Transverse colon (tissue), 4 donors: ENCODE measurements at regions not wholly inside any gene's neighbourhood (a gene's known extent, or its start where the extent isn't known, plus 50 kb on each side); places are given as distances from the start of the nearest gene placed in this dataset.

Experiments
- DNase-seq: peaks from one replicate; pipeline ENCODE4 v3.0.0-alpha.2; 2019
- H3K27ac ChIP-seq, 4 donors: fragments of 200-600 bp; sonication (generic); 2 replicates each; pipeline ENCODE4 v1.5.1; 2016 to 2018; ENCODE audit warnings: inconsistent platforms in 4 of 4
- H3K27me3 ChIP-seq: fragments of 200-600 bp; sonication (generic); 2 replicates; pipeline ENCODE4 v1.5.1; 2017; ENCODE audit warnings: inconsistent platforms
- H3K36me3 ChIP-seq, 4 donors: fragments of 200-600 bp; sonication (generic); 2 replicates each; pipeline ENCODE4 v1.5.1; 2017 to 2019; ENCODE audit warnings: inconsistent platforms in 4 of 4
- H3K4me1 ChIP-seq, 4 donors: fragments of 200-600 bp; sonication (generic); 2 replicates each; pipeline ENCODE4 v1.5.1; 2017 to 2020; ENCODE audit warnings: inconsistent platforms in 4 of 4
- H3K4me3 ChIP-seq, 4 donors: fragments of 200-600 bp; sonication (generic); 1 replicate in 1 of 4; 2 replicates in 3 of 4; pipeline versions ENCODE4 v1.5.1 to v1.6.1; 2017 to 2019; ENCODE audit warnings: inconsistent platforms in 4 of 4
- H3K9me3 ChIP-seq, 2 donors: fragments of 200-600 bp; sonication (generic); 2 replicates each; pipeline ENCODE4 v1.5.1; 2017 to 2019; ENCODE audit warnings: inconsistent platforms in 2 of 2
- CTCF ChIP-seq, 5 experiments: fragments of 200-600 bp in 3 of 5; fragments of 450-650 bp in 2 of 5; sonication (generic) in 3 of 5; IDR thresholded peaks; 1 replicate in 2 of 5; 2 replicates in 3 of 5; pipeline ENCODE4 v1.5.1; 2016 to 2017; ENCODE audit warnings: antibody characterized with exemption in 5 of 5, inconsistent platforms in 3 of 5, mild to moderate bottlenecking in 2 of 5, moderate library complexity in 1 of 5
- EP300 ChIP-seq: sonication (generic); formaldehyde crosslinking; IDR thresholded peaks from one replicate; pipeline ENCODE4 v1.6.1; 2017; ENCODE audit warnings: antibody characterized with exemption, low read depth
- POLR2A ChIP-seq: fragments of 450-650 bp; IDR thresholded peaks from one replicate; pipeline ENCODE4 v1.6.1; 2016; ENCODE audit warnings: antibody characterized with exemption, mild to moderate bottlenecking, moderate library complexity
- POLR2AphosphoS5 ChIP-seq, 3 donors: sonication (generic); formaldehyde crosslinking; IDR thresholded peaks; one replicate each; pipeline ENCODE4 v1.6.1; 2016; ENCODE audit warnings: antibody characterized with exemption in 3 of 3
- WGBS, 2 donors: methylation state at CpG; one replicate each; pipeline ENCODE4 v1.1.5; 2018; ENCODE audit warnings: low coverage in 1 of 2; 5-methylcytosine and 5-hydroxymethylcytosine counted together
- in situ Hi-C, 4 donors: fragments of 200-750 bp; cut with MboI; loops; one replicate each; pipeline versions ENCODE4 v1.15.0 to v1.15.1; 2017; ENCODE audit warnings: low sequenced_read_pairs in 3 of 4, low pct_ligation_motif_present in 1 of 4, low pct_unique_long_range_greater_than_20kb in 1 of 4
- intact Hi-C: fragments of 100-400 bp; cut with DNase I; formaldehyde crosslinking; loops from one replicate; pipeline ENCODE4 v1.15.1; 2023; ENCODE audit warnings: low total_unique reads

- H3K9me3 ChIP-seq, result no peaks in the 10 kb centered on the region
- H3K36me3 ChIP-seq, result no peaks in the 10 kb centered on the region
- WGBS, 2 donors, result 38 to 43% methylated on average over 4 of the region's 4 CpGs
- H3K4me3 ChIP-seq, result no peak overlapping the region
- peak overlapping the region in 2 of 4 donors; percentile 28 to 69 for H3K27ac ChIP-seq
- DNase-seq, result no peak
- intact Hi-C loops, result no loop called here
- H3K4me1 ChIP-seq, result peaks cover 0 to 18% (median 3%) of the 10 kb centered on the region in 4 donors
- H3K27me3 ChIP-seq, result no peaks in the 10 kb centered on the region
- TF ChIP-seq POLR2AphosphoS5 (IDR thresholded peaks at IDR 0.05) (no peak), POLR2A (no peak), CTCF (IDR thresholded peaks at IDR 0.05) (no peak), EP300 (no peak)
- in situ Hi-C loops, result loop anchor here in 1 of 4 donors (10.0 kb wide), 1 partner anchor 384 kb away; no protein-coding TSS in a partner anchor
These were observed 145.1 kb upstream of the RAI14 start for GRCh38 chr5:34511063-34511462.

- no peaks in the 10 kb centered on the region for H3K9me3 ChIP-seq
- 71 to 73% methylated on average over 1 of the region's 1 CpG for WGBS, 2 donors
- intact Hi-C loops (no loop called here), in situ Hi-C loops (loop anchor here in 1 of 4 donors (10.0 kb wide), 1 partner anchor 383 kb away; no protein-coding TSS in a partner anchor)
- peaks cover 0 to 18% (median 3%) of the 10 kb centered on the region in 4 donors for H3K4me1 ChIP-seq
- peak overlapping the region; percentile 24 to 69 (median 44) for H3K27ac ChIP-seq
- no peak overlapping the region for H3K4me3 ChIP-seq
- TF ChIP-seq CTCF (IDR thresholded peaks at IDR 0.05), result no peak
- no peak for TF ChIP-seq POLR2A
- TF ChIP-seq EP300, result no peak
- no peak for TF ChIP-seq POLR2AphosphoS5 (IDR thresholded peaks at IDR 0.05)
- H3K27me3 ChIP-seq, result no peaks in the 10 kb centered on the region
- no peaks in the 10 kb centered on the region for H3K36me3 ChIP-seq
- no peak for DNase-seq
These were observed 144.6 kb upstream of the RAI14 start for GRCh38 chr5:34511481-34511880.

- Histone ChIP-seq H3K36me3 (no peaks in the 10 kb centered on the region), H3K4me1 (peaks cover 0 to 18% (median 3%) of the 10 kb centered on the region in 4 donors), H3K27me3 (no peaks in the 10 kb centered on the region), H3K27ac (peak overlapping the region; percentile 24 to 69 (median 44)), H3K4me3 (no peak overlapping the region), H3K9me3 (no peaks in the 10 kb centered on the region)
- in situ Hi-C loops (loop anchor here in 1 of 4 donors (10.0 kb wide), 1 partner anchor 383 kb away; no protein-coding TSS in a partner anchor), intact Hi-C loops (no loop called here)
- no peak for DNase-seq
- TF ChIP-seq EP300 (no peak), CTCF (IDR thresholded peaks at IDR 0.05) (no peak), POLR2A (no peak), POLR2AphosphoS5 (IDR thresholded peaks at IDR 0.05) (no peak)
- 74% methylated on average over 2 of the region's 2 CpGs; no CpG with 5 or more reads in 1 of the 2 donors for WGBS, 2 donors
These were observed 144.2 kb upstream of the RAI14 start for GRCh38 chr5:34511915-34512314.

- in situ Hi-C loops, result loop anchor here in 1 of 4 donors (10.0 kb wide), 1 partner anchor 379 kb away; no protein-coding TSS in a partner anchor
- DNase-seq, result no peak
- Histone ChIP-seq H3K27me3 (no peaks in the 10 kb centered on the region), H3K9me3 (no peaks in the 10 kb centered on the region), H3K27ac (no peak overlapping the region), H3K4me1 (peaks cover 0 to 13% (median 1%) of the 10 kb centered on the region in 4 donors), H3K36me3 (no peaks in the 10 kb centered on the region), H3K4me3 (no peak overlapping the region)
- 89 to 92% methylated on average over 1 of the region's 1 CpG for WGBS, 2 donors
- intact Hi-C loops, result no loop called here
- no peak for TF ChIP-seq POLR2AphosphoS5 (IDR thresholded peaks at IDR 0.05)
- no peak for TF ChIP-seq CTCF (IDR thresholded peaks at IDR 0.05)
- TF ChIP-seq EP300, result no peak
- no peak for TF ChIP-seq POLR2A
These were observed 140.0 kb upstream of the RAI14 start for GRCh38 chr5:34516166-34516565.
